NCI-H1417 treated with DMSO at 0.1 percent for 48 hours (cell line): ENCODE measurements at regions not wholly inside any gene's neighbourhood (a gene's known extent, or its start where the extent isn't known, plus 50 kb on each side); places are given as distances from the start of the nearest gene placed in this dataset.
A peak's percentile ranks its signal among the peaks of the same experiment; 100 is the strongest.

Source experiments
- DNase-seq: peaks from one replicate; lab custom pipeline; 2025; lab: John Stamatoyannopoulos, UW

GRCh38 chr5:136811086-136811485 is 445.7 kb upstream of the TRPC7 start:
- no peak for DNase-seq

- no peak for DNase-seq
Observed at GRCh38 chr5:136810261-136810801, 445.0 kb upstream of the TRPC7 start.

GRCh38 chr5:136809382-136809781 is 444.0 kb upstream of the TRPC7 start:
- no peak for DNase-seq

GRCh38 chr5:136808756-136809155 is 443.4 kb upstream of the TRPC7 start:
- DNase-seq, result no peak

DNA sequence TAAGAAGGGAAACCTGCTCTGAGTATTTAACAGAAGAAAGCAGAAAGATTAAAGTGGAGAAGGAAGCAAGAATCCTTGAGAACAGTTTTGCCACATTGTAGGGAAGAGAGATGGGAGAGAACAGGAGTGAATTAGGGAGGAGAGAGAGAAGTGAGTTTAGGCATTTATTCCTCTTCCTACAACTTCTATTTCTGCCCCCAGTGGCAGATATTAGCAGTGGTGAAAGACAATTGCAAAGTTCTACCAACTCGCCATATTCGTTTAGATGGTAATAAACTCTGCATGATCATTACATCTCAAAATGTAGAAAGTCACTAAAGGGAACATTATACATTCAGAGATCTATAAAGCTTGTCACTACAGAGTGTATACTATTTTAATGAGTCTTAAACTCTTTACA is 440.1 kb upstream of the TRPC7 start:
- no peak for DNase-seq

DNA sequence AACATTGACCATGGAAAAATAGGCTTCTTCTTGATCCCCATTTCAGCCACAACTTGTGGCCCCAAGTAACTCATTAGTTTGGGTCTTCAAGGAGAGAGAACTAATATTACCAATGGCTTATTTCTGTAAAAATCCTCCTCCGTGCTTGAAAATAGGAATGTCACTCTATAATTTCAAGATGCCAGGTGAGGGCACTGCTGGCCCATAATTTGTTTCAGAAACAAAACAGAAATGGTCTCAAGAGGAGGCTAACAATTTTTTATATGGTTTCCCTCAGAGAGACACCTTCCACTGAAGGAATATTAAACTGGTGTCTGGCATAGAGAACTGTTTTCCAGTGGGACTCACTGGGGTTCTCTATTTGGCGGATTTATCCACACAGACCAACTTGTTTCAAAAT is 437.0 kb upstream of the TRPC7 start:
- DNase-seq, result no peak

DNA sequence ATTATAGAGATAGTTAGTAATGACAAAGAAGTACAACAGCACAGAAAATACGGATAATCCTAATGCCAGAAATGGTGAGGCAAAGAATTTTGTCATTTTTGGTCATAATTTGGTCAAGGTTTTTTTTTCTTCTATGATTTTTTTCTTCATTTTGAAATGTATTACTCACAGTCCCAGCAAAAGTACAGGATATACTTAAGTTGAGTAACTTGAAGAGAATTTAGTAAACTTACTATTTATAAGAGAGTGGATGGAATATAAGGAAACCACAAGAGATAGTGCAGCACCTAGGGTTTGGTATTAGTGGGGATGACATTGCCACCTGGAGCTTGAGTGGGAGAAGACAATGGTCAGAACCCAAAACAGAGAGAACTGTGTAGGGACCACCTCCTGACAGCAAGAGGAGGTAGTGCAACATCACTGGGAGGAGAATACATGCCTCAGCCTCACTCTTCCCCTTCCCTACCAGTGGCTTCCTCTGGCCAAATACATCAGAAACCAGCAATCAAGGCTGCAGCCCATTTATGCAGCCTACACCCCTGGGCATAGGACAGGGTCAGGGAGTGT is 434.5 kb upstream of the TRPC7 start:
- DNase-seq, result no peak

GRCh38 chr5:136793300-136793699 is 428.0 kb upstream of the TRPC7 start:
- DNase-seq, result no peak

DNA sequence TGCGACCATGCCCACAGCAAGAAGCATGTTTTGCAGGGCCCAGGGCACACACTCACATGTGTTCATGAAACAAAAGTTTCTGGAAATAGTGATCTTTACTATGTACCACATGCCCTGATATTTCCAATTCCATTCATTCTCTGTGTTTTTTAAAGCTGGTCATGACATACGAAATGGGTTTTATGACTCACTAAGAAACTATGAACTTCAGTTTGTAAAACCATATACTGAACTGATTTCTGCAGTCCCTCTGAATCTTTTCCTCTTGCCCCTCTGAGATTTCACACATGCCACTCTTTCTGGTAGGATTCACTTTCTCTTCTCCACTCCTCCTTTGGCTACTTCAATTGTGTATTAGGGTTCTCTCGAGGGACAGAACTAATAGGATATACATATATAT is 416.1 kb upstream of the TRPC7 start:
- no peak for DNase-seq

DNA sequence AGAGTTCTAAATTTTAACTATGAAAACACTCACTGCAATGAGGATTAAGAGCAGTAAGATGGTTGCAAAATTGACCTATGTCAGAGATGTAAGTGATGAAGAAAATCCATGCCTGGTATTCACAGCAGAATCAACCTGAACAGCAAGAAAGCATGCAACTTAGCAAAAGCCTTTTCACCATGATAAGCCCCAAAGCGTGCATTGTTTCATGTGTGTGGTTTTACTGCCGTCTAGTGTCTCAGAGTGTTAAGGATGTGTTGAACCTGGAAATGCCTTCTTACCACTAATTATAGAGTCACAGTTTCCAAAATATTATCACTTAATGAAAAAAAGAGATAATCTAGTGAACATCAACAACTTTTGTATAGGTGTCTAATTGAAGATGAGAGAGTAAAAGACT is 415.2 kb upstream of the TRPC7 start:
- DNase-seq, result no peak

- no peak for DNase-seq
Observed at GRCh38 chr5:136776022-136776927, 410.9 kb upstream of the TRPC7 start.

DNA sequence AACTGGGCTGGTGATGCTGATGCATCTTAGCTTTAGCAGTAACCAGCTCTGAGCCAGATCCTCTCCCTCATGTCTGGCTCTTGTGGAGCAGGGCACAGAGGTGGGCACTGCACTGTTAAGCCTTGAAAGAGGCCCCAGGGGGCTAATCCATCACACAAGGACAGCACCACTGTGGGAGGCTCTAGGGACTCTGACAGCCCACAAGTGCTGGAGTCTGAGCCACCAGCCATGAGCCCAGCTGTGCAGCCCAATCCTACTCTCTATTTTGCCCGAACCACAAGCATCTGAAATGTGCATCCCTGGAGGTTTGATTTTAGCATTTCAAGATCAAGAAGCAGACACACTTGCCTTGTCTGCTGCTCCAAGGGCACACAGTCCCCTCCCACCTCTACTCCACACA is 407.1 kb upstream of the TRPC7 start:
- DNase-seq, result no peak

GRCh38 chr5:136769900-136770684 is 404.7 kb upstream of the TRPC7 start:
- peak; percentile 4 for DNase-seq

- DNase-seq, result no peak
Observed at GRCh38 chr5:136769093-136769492, 403.7 kb upstream of the TRPC7 start.

DNA sequence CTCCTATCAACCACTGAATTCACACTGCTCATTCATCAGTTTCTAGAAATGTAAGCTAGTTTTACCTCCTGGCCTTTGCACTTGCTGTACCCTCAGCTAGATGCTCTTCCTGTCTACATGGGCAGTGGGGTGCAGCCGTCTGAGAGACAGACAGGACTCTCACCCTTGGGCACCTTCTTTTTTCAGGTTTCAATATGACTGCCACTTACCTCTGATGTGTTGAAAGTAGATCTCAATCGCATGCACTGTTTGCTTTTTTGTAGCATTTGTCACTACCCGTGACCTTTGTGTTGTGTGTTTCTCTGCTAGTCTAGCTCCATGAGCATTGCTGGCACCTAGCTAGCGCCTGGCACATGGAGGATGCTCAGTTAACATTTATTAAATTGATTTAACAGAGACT is 403.1 kb upstream of the TRPC7 start:
- DNase-seq, result no peak

DNA sequence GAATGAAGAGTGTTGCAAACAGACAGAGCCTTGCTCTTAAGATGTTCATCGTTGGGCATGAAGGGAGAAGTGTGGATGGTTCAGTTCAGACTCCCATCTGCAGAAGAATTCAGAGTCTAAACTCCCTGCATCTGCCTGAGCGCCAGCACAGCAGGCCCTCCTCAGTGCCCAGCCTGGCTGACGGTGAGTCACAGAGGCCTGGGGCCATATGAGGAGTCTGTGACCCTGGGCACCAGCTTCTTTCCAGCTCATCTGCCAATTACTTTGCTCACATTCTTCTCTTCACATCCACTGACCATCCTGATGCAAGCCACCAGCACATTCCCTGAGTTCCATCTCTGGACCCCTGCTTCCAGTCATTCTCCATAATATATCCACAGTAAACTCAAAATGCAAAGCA is 401.1 kb upstream of the TRPC7 start:
- DNase-seq, result no peak

- no peak for DNase-seq
Observed at GRCh38 chr5:136764601-136765000, 399.3 kb upstream of the TRPC7 start.

DNA sequence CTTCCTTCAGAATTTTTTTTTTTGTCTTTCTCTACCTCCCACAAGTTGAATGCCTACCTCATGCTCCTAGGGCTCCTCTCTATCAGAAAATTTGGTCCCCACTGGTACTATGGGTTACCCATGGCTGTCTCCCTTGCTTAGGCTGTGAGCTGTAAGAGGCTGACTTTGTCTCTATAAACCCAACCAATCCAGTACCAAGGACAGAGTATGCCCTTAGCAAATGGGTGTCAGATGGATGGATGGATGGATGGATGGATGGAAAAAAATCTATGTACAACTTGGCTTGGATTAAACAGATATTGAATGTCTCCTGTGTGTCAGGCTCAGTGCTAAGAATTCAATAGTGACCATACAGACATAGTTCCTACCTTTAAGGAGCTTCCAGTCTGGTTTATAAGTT is 398.2 kb upstream of the TRPC7 start:
- no peak for DNase-seq

- DNase-seq, result no peak
Observed at GRCh38 chr5:136754216-136754615, 388.9 kb upstream of the TRPC7 start.

GRCh38 chr5:136750224-136750862 is 385.0 kb upstream of the TRPC7 start:
- no peak for DNase-seq

DNA sequence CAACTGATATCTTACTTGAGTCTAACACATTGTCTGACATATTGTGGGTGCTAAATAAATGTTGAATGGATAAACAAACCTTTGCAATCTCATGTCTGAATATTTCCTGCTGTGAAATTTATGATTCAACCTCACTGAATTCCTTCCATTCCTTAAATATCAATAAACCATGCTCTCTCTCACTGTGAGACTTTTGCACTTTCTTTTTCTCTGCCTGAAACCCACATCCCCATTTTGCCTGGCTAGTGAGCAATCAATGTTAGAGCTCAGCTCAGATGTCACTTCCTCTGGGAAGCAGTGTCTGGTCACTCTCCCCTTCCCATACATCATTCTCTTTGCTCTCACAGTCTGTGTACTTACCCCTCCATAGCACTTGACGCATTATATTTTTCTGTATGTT is 383.7 kb upstream of the TRPC7 start:
- DNase-seq, result no peak

- no peak for DNase-seq
Observed at GRCh38 chr5:136743052-136743451, 377.7 kb upstream of the TRPC7 start.
